SK-N-SH (cell line): ENCODE measurements at regions not wholly inside any gene's neighbourhood (a gene's known extent, or its start where the extent isn't known, plus 50 kb on each side); places are given as distances from the start of the nearest gene placed in this dataset.

ENCODE experiments used
- CTCF ChIA-PET: fragments of 300-600, 350-600 bp; formaldehyde crosslinking; extraction: SDS; loops from one replicate; lab custom pipeline; 2021; lab: Yijun Ruan, JAX
- POLR2A ChIA-PET: fragments of 350-600 bp; sonication (Branson Sonifier 250); formaldehyde crosslinking; extraction: SDS; loops from one replicate; lab custom pipeline; 2020; ENCODE audit warnings: antibody characterized with exemption, inconsistent platforms; lab: Yijun Ruan, JAX
- DNase-seq: peaks from one replicate; pipeline ENCODE4 v3.0.0; 2012
- H2AFZ ChIP-seq: fragments of 200-600 bp; sonication (generic); 2 replicates; pipeline ENCODE4 v1.8.1; 2016; ENCODE audit warnings: antibody characterized with exemption, mild to moderate bottlenecking, low read depth
- H3F3A ChIP-seq: fragments of 200-600 bp; sonication (generic); replicated peaks from 2 replicates; pipeline ENCODE3; 2016; ENCODE audit warnings: antibody characterized with exemption, mild to moderate bottlenecking; ENCODE audit not compliant: insufficient read depth
- H3K27ac ChIP-seq, 2 experiments: fragments of 200-500 bp in 1 of 2; fragments of 200-600 bp in 1 of 2; sonication (Bioruptor generic) in 1 of 2; sonication (generic), shearing (Covaris generic) in 1 of 2; 2 replicates each; pipeline versions ENCODE4 v1.5.1 to v1.6.1; 2014 to 2016; ENCODE audit warnings: low read depth in 2 of 2, inconsistent platforms in 1 of 2, low read length in 1 of 2, mild to moderate bottlenecking in 1 of 2, mixed read lengths in 1 of 2
- H3K27me3 ChIP-seq: fragments of 200-600 bp; sonication (generic), shearing (Covaris generic); 2 replicates; pipeline ENCODE4 v1.6.1; 2016; ENCODE audit warnings: mixed run types; ENCODE audit not compliant: insufficient read depth
- H3K36me3 ChIP-seq, 2 experiments: fragments of 200-500 bp in 1 of 2; fragments of 200-600 bp in 1 of 2; sonication (Bioruptor generic) in 1 of 2; sonication (generic) in 1 of 2; replicated peaks in 1 of 2; 2 replicates each; pipeline versions ENCODE3 to v1.5.1; 2014 to 2016; ENCODE audit warnings: low read length in 1 of 2, mild to moderate bottlenecking in 1 of 2; ENCODE audit not compliant: insufficient read depth in 2 of 2, control insufficient read depth in 1 of 2
- H3K4me1 ChIP-seq, 2 experiments: fragments of 200-500 bp in 1 of 2; fragments of 200-600 bp in 1 of 2; sonication (Bioruptor generic) in 1 of 2; sonication (generic), shearing (Covaris generic) in 1 of 2; 2 replicates each; pipeline versions ENCODE4 v1.5.1 to v1.6.1; 2014 to 2016; ENCODE audit warnings: low read depth in 1 of 2, low read length in 1 of 2, mixed run types in 1 of 2; ENCODE audit not compliant: insufficient read depth in 2 of 2, control insufficient read depth in 1 of 2
- H3K4me2 ChIP-seq: fragments of 200-600 bp; sonication (generic), shearing (Covaris generic); 2 replicates; pipeline ENCODE4 v1.6.1; 2017; ENCODE audit warnings: mixed run types
- H3K4me3 ChIP-seq, 2 experiments: fragments of 200-500 bp in 1 of 2; fragments of 200-600 bp in 1 of 2; sonication (Bioruptor generic) in 1 of 2; sonication (generic), shearing (Covaris generic) in 1 of 2; 2 replicates each; pipeline versions ENCODE4 v1.5.1 to v1.8.1; 2014 to 2016; ENCODE audit warnings: low read depth in 2 of 2, inconsistent platforms in 1 of 2, low read length in 1 of 2, mild to moderate bottlenecking in 1 of 2, mixed read lengths in 1 of 2, moderate library complexity in 1 of 2
- H3K79me2 ChIP-seq: fragments of 200-600 bp; sonication (generic); 2 replicates; pipeline ENCODE4 v1.8.1; 2017; ENCODE audit warnings: mild to moderate bottlenecking; ENCODE audit not compliant: insufficient read depth
- H3K9ac ChIP-seq: fragments of 200-600 bp; sonication (generic); 2 replicates; pipeline ENCODE4 v1.6.1; 2017; ENCODE audit warnings: mixed run types
- H3K9me2 ChIP-seq: fragments of 200-600 bp; sonication (generic); 2 replicates; pipeline ENCODE4 v1.6.1; 2017; ENCODE audit warnings: mixed run types
- H3K9me3 ChIP-seq: fragments of 200-600 bp; sonication (generic); 2 replicates; pipeline ENCODE4 v1.6.1; 2017; ENCODE audit warnings: mixed run types, mild to moderate bottlenecking, moderate library complexity
- H4K20me1 ChIP-seq: fragments of 200-600 bp; sonication (generic); 2 replicates; pipeline ENCODE4 v1.6.1; 2017; ENCODE audit warnings: mild to moderate bottlenecking, mixed run types; ENCODE audit not compliant: insufficient read depth
- EP300 ChIP-seq, 2 experiments: IDR thresholded peaks; 2 replicates each; pipeline versions ENCODE4 v1.4.0 to v1.6.1; 2012; ENCODE audit warnings: borderline replicate concordance in 1 of 2, low read depth in 1 of 2, low read length in 1 of 2
- EZH2phosphoT487 ChIP-seq: fragments of 200-600 bp; sonication (generic); IDR thresholded peaks from 2 replicates; pipeline ENCODE4 v1.6.1; 2017; ENCODE audit warnings: low read depth, mixed run types, mild to moderate bottlenecking, antibody characterized with exemption, moderate library complexity, borderline replicate concordance
- FOSL2 ChIP-seq: IDR thresholded peaks from 2 replicates; pipeline ENCODE4 v1.4.0; 2012; ENCODE audit warnings: low read depth, mild to moderate bottlenecking, moderate library complexity, borderline replicate concordance
- GABPA ChIP-seq: IDR thresholded peaks from 2 replicates; pipeline ENCODE4 v1.4.0; 2012; ENCODE audit warnings: low read depth, mild to moderate bottlenecking
- JUND ChIP-seq: IDR thresholded peaks from 2 replicates; pipeline ENCODE4 v1.4.0; 2012
- NFIC ChIP-seq: IDR thresholded peaks from 2 replicates; pipeline ENCODE4 v1.4.0; 2012; ENCODE audit warnings: borderline replicate concordance
- NRF1 ChIP-seq: IDR thresholded peaks from 2 replicates; pipeline ENCODE4 v1.6.1; 2012; ENCODE audit warnings: low read depth, mild to moderate bottlenecking, low read length
- POLR2AphosphoS5 ChIP-seq: IDR thresholded peaks from 2 replicates; pipeline ENCODE4 v1.6.1; 2012; ENCODE audit warnings: low read depth, low read length
- RXRA ChIP-seq: IDR thresholded peaks from 2 replicates; pipeline ENCODE4 v1.4.0; 2012; ENCODE audit warnings: low read depth, mild to moderate bottlenecking, borderline replicate concordance
- TAF1 ChIP-seq: IDR thresholded peaks from 2 replicates; pipeline ENCODE4 v1.6.1; 2012; ENCODE audit warnings: low read depth, mild to moderate bottlenecking, low read length, moderate library complexity, borderline replicate concordance
- TCF12 ChIP-seq: IDR thresholded peaks from 2 replicates; pipeline ENCODE4 v1.4.0; 2012
- YY1 ChIP-seq: IDR thresholded peaks from 2 replicates; pipeline ENCODE4 v1.4.0; 2012; ENCODE audit warnings: low read depth, mild to moderate bottlenecking
- WGBS: methylation state at CpG from one replicate; pipeline ENCODE4 v1.1.6; 2017; ENCODE audit warnings: low lambda C conversion rate; 5-methylcytosine and 5-hydroxymethylcytosine counted together
- TF ChIP-seq, protein P1 (sequence below): IDR thresholded peaks from 2 replicates; pipeline ENCODE4 v1.6.1; 2012; ENCODE audit warnings: mild to moderate bottlenecking, low read depth, low read length, moderate library complexity
- TF ChIP-seq, protein P2 (sequence below): IDR thresholded peaks from 2 replicates; pipeline ENCODE4 v1.4.0; 2012; ENCODE audit warnings: low read depth

DNA sequence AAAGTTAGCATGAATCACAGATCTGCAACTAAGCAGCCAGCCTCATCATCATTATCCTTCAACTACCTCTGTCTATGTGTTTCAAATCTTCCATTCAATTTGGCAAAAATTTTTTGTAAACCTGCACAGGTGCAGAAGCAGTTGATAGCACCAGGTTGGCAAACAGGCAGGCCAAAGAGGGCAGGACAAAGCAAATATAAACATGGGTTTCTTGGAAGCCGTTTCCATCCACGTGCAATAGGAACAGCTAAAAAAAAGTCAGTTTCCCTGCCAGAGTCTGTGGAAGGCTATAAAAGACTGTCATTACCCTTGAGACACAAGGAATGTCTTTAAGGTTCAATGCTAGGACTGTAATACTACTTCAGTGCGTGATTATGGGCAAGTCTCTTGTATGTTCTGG, 253.2 kb downstream of the PDHA2 start:
- no peaks in the 10 kb centered on the region for H4K20me1 ChIP-seq
- no peaks in the 10 kb centered on the region for H3K79me2 ChIP-seq
- no peak for TF ChIP-seq NFIC
- TF ChIP-seq, protein P1, sequence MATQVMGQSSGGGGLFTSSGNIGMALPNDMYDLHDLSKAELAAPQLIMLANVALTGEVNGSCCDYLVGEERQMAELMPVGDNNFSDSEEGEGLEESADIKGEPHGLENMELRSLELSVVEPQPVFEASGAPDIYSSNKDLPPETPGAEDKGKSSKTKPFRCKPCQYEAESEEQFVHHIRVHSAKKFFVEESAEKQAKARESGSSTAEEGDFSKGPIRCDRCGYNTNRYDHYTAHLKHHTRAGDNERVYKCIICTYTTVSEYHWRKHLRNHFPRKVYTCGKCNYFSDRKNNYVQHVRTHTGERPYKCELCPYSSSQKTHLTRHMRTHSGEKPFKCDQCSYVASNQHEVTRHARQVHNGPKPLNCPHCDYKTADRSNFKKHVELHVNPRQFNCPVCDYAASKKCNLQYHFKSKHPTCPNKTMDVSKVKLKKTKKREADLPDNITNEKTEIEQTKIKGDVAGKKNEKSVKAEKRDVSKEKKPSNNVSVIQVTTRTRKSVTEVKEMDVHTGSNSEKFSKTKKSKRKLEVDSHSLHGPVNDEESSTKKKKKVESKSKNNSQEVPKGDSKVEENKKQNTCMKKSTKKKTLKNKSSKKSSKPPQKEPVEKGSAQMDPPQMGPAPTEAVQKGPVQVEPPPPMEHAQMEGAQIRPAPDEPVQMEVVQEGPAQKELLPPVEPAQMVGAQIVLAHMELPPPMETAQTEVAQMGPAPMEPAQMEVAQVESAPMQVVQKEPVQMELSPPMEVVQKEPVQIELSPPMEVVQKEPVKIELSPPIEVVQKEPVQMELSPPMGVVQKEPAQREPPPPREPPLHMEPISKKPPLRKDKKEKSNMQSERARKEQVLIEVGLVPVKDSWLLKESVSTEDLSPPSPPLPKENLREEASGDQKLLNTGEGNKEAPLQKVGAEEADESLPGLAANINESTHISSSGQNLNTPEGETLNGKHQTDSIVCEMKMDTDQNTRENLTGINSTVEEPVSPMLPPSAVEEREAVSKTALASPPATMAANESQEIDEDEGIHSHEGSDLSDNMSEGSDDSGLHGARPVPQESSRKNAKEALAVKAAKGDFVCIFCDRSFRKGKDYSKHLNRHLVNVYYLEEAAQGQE = no peak
- TF ChIP-seq EP300 (IDR thresholded peaks at IDR 0.05; ENCODE audit: borderline replicate concordance in 1 of 2, low read depth in 1 of 2, low read length in 1 of 2) = no peak
- no peaks in the 10 kb centered on the region for H3K27me3 ChIP-seq
- WGBS = 75% methylated on average over 3 of the region's 3 CpGs
- no peaks in the 10 kb centered on the region for H3K9me2 ChIP-seq
- H3K4me2 ChIP-seq = no peak overlapping the region
- no peak overlapping the region for H3K4me3 ChIP-seq
- no peak overlapping the region for H2AFZ ChIP-seq
- DNase-seq = no peak
- H3K9ac ChIP-seq = no peak overlapping the region
- H3K36me3 ChIP-seq = no peaks in the 10 kb centered on the region
- no peaks in the 10 kb centered on the region for H3K4me1 ChIP-seq
- H3F3A ChIP-seq = no peaks in the 10 kb centered on the region
- CTCF ChIA-PET = no interaction called here
- no peaks in the 10 kb centered on the region for H3K9me3 ChIP-seq
- H3K27ac ChIP-seq = no peak overlapping the region
- POLR2A ChIA-PET = no interaction called here

DNA sequence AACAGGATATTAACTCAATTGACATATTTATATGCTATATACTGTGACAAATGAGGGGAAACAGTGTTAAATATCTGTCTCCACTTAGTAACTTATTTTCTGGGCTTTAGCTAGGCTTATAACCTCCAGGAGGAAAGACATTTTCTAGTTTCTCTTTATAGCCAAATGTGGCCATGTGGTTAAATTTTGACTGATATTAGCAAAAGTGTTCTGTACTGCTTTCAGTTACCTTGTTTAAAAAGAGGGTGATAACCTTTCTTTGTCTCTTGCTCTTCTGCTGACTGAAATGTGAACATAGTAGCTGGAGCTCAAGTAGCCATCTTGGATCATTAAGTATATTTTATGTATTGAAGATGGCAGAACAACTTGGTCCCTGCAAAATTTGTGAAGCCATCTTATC, 253.7 kb downstream of the PDHA2 start:
- Histone ChIP-seq H2AFZ (no peak overlapping the region), H3F3A (no peaks in the 10 kb centered on the region), H3K4me1 (no peaks in the 10 kb centered on the region), H3K36me3 (no peaks in the 10 kb centered on the region), H3K4me2 (no peak overlapping the region), H4K20me1 (no peaks in the 10 kb centered on the region), H3K9me2 (no peaks in the 10 kb centered on the region), H3K9ac (no peak overlapping the region), H3K27ac (no peak overlapping the region), H3K9me3 (no peaks in the 10 kb centered on the region), H3K27me3 (no peaks in the 10 kb centered on the region), H3K4me3 (no peak overlapping the region), H3K79me2 (no peaks in the 10 kb centered on the region)
- ChIA-PET CTCF (no interaction called here), POLR2A (no interaction called here)
- no peak for DNase-seq
- TF ChIP-seq TAF1 (no peak), RXRA (no peak), TCF12 (no peak), YY1 (no peak)
- TF ChIP-seq, protein P2, sequence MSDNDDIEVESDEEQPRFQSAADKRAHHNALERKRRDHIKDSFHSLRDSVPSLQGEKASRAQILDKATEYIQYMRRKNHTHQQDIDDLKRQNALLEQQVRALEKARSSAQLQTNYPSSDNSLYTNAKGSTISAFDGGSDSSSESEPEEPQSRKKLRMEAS = no peak

DNA sequence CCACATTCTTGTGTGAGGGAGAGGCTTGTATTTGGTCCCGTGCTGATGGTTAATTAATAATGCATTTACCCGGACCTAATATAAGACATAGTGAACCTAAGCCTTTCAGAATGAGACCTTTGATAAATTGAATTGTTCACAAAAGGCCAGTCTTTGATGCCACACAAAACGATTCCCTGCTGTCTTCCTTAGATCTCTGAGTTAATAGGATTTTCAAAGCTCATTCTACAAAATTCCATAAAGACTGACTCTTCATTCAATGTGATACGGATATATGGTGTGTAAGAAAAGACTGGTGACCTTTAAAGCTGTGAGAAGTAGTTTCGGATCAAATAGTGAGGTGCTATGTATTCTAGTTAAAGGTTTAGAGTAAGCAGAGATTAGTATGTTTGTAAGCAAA, 254.3 kb downstream of the PDHA2 start:
- Histone ChIP-seq H3K4me3 (no peak overlapping the region), H3K79me2 (no peaks in the 10 kb centered on the region), H3F3A (no peaks in the 10 kb centered on the region), H3K27me3 (no peaks in the 10 kb centered on the region), H4K20me1 (no peaks in the 10 kb centered on the region), H3K27ac (no peak overlapping the region), H3K9ac (no peak overlapping the region), H3K36me3 (no peaks in the 10 kb centered on the region), H3K4me2 (no peak overlapping the region)
- no peak for DNase-seq
- WGBS = 64% methylated on average over 5 of the region's 5 CpGs
- CTCF ChIA-PET = interaction anchor here (0.6 kb wide), 1 partner anchor 11 kb away, joined by 3 read pairs; no protein-coding TSS in a partner anchor
- POLR2A ChIA-PET = no interaction called here
- TF ChIP-seq EP300 (IDR thresholded peaks at IDR 0.05; ENCODE audit: borderline replicate concordance in 1 of 2, low read depth in 1 of 2, low read length in 1 of 2) (no peak), JUND (no peak), GABPA (no peak), EZH2phosphoT487 (no peak), POLR2AphosphoS5 (no peak), NRF1 (no peak), FOSL2 (no peak)
- TF ChIP-seq, all 33 proteins: peak for 0
- Histone ChIP-seq H2AFZ (no peak overlapping the region), H3K9me2 (no peaks in the 10 kb centered on the region), H3K4me1 (no peaks in the 10 kb centered on the region), H3K9me3 (no peaks in the 10 kb centered on the region)
